GM23248 (cell line): ENCODE measurements at regions not wholly inside any gene's neighbourhood (a gene's known extent, or its start where the extent isn't known, plus 50 kb on each side); places are given as distances from the start of the nearest gene placed in this dataset.

Experiments used
- DNase-seq: peaks from one replicate; pipeline ENCODE4 v3.0.0-alpha.2; 2015
- H2AFZ ChIP-seq: fragments of 200-600 bp; sonication (generic); 2 replicates; pipeline ENCODE4 v1.6.1; 2016; ENCODE audit warnings: antibody characterized with exemption
- H3F3A ChIP-seq: fragments of 200-600 bp; sonication (generic); 2 replicates; pipeline ENCODE4 v1.6.1; 2016; ENCODE audit warnings: mild to moderate bottlenecking, antibody characterized with exemption, mixed run types; ENCODE audit not compliant: insufficient read depth
- H3K27ac ChIP-seq: fragments of 200-600 bp; sonication (generic); 2 replicates; pipeline ENCODE4 v1.5.1; 2016; ENCODE audit warnings: mild to moderate bottlenecking
- H3K27me3 ChIP-seq: fragments of 200-600 bp; sonication (generic); replicated peaks from 2 replicates; pipeline ENCODE4 v1.6.1; 2016; ENCODE audit warnings: mild to moderate bottlenecking; ENCODE audit not compliant: insufficient read depth
- H3K36me3 ChIP-seq: fragments of 200-600 bp; sonication (generic); 2 replicates; pipeline ENCODE4 v1.6.1; 2016; ENCODE audit warnings: low read depth, mild to moderate bottlenecking
- H3K4me1 ChIP-seq: fragments of 200-600 bp; sonication (generic); 2 replicates; pipeline ENCODE4 v1.6.1; 2016; ENCODE audit warnings: mild to moderate bottlenecking; ENCODE audit not compliant: insufficient read depth
- H3K4me2 ChIP-seq: fragments of 200-600 bp; sonication (generic); one replicate; pipeline ENCODE4 v1.6.1; 2016; ENCODE audit warnings: mild to moderate bottlenecking; ENCODE audit not compliant: unreplicated experiment
- H3K4me3 ChIP-seq: fragments of 200-600 bp; sonication (generic); 2 replicates; pipeline ENCODE4 v1.5.1; 2016; ENCODE audit warnings: mild to moderate bottlenecking
- H3K79me2 ChIP-seq: fragments of 200-600 bp; sonication (generic); 2 replicates; pipeline ENCODE4 v1.6.1; 2016; ENCODE audit warnings: mild to moderate bottlenecking; ENCODE audit not compliant: insufficient read depth
- H3K9ac ChIP-seq: fragments of 200-600 bp; sonication (generic); 2 replicates; pipeline ENCODE4 v1.6.1; 2016; ENCODE audit warnings: mild to moderate bottlenecking
- H3K9me2 ChIP-seq: fragments of 200-600 bp; sonication (generic); 2 replicates; pipeline ENCODE4 v1.6.1; 2016; ENCODE audit warnings: mixed run types, mild to moderate bottlenecking, moderate library complexity; ENCODE audit not compliant: insufficient read depth
- H3K9me3 ChIP-seq: fragments of 200-600 bp; sonication (generic); one replicate; pipeline ENCODE4 v1.6.1; 2017; ENCODE audit warnings: low read depth
- H4K20me1 ChIP-seq: fragments of 200-600 bp; sonication (generic); 2 replicates; pipeline ENCODE4 v1.6.0; 2016; ENCODE audit not compliant: insufficient read depth
- EZH2 ChIP-seq: fragments of 200-600 bp; sonication (generic); IDR thresholded peaks from 2 replicates; pipeline ENCODE4 v1.6.1; 2018; ENCODE audit warnings: antibody characterized with exemption, mild to moderate bottlenecking; ENCODE audit not compliant: insufficient read depth, poor library complexity, severe bottlenecking
- EZH2phosphoT487 ChIP-seq: fragments of 200-600 bp; sonication (generic); IDR thresholded peaks from 2 replicates; pipeline ENCODE4 v1.6.1; 2018; ENCODE audit warnings: antibody characterized with exemption, moderate library complexity, mild to moderate bottlenecking, low read depth; ENCODE audit not compliant: insufficient read depth
- WGBS, 2 experiments: methylation state at CpG; one replicate each; pipeline ENCODE4 v1.1.6; 2015 to 2017; ENCODE audit warnings: low lambda C conversion rate in 2 of 2, low coverage in 1 of 2; ENCODE audit errors: missing lambda C conversion rate in 2 of 2; 5-methylcytosine and 5-hydroxymethylcytosine counted together
- in situ Hi-C: fragments of 300-500 bp; cut with MboI; formaldehyde crosslinking; loops from 2 replicates; pipeline ENCODE4 v1.15.0; 2020

DNA sequence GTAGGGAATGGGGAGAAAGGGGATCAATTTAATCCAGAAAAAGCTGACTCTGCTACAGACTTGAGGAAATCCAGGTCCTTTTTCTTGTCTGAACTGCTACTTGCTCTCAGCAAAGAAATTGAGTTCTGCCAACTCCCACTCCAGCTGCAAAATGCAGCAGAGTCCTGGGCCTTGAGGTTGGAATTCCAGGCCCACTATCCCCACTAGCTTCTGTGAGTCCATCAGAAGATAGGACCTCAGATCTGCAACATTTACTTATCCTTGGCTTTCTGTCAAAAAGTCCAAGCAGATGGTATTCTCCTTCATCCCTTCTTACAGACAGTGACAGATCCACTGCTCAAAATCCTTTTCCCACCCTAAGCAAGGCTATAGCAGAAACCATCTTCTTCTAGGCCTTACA lies 219.2 kb downstream of the ARHGAP12 start:
- Histone ChIP-seq H3K79me2 (no peaks in the 10 kb centered on the region), H3K36me3 (no peaks in the 10 kb centered on the region), H3F3A (peaks cover 13% of the 10 kb centered on the region), H3K4me1 (peaks cover 21% of the 10 kb centered on the region), H4K20me1 (no peaks in the 10 kb centered on the region), H3K4me2 (no peak overlapping the region), H3K4me3 (no peak overlapping the region), H3K9ac (no peak overlapping the region), H3K27ac (no peak overlapping the region), H3K9me3 (peaks cover 7% of the 10 kb centered on the region), H3K9me2 (no peaks in the 10 kb centered on the region), H2AFZ (no peak overlapping the region), H3K27me3 (no peaks in the 10 kb centered on the region)
- TF ChIP-seq EZH2 (no peak), EZH2phosphoT487 (no peak)
- in situ Hi-C loops, result no loop called here
- DNase-seq, result no peak

DNA sequence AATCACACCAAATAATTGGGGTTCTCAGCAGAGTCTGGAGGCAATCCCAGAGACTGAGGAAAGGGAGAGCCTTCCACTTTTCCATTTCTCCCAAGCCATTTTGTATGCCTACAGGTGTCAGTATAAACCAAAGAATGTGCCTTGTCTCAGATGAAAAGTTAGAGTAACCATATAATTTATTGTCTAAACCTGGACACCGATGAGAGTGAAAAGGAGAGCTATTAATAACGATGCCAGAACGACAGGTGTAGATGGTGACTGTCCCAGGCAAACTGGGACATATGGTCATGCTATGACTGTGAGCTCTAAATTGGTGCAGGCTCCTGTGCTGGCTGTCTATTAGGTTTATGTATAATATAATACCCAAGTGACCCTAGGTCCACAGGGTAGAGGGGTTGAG lies 219.6 kb downstream of the ARHGAP12 start:
- Histone ChIP-seq H4K20me1 (no peaks in the 10 kb centered on the region), H3K36me3 (no peaks in the 10 kb centered on the region), H3K9me3 (peaks cover 7% of the 10 kb centered on the region), H3K79me2 (no peaks in the 10 kb centered on the region), H3F3A (peaks cover 13% of the 10 kb centered on the region), H3K4me3 (no peak overlapping the region), H3K9ac (no peak overlapping the region), H3K4me2 (no peak overlapping the region), H2AFZ (no peak overlapping the region), H3K9me2 (no peaks in the 10 kb centered on the region), H3K27ac (no peak overlapping the region), H3K27me3 (no peaks in the 10 kb centered on the region), H3K4me1 (peaks cover 21% of the 10 kb centered on the region)
- WGBS, 2 experiments, result 35 to 36% methylated on average over 3 of the region's 3 CpGs
- TF ChIP-seq EZH2phosphoT487 (no peak), EZH2 (no peak)
- peak; percentile 30 for DNase-seq
- in situ Hi-C loops, result no loop called here

- no peak for TF ChIP-seq EZH2phosphoT487
- TF ChIP-seq EZH2, result no peak
- WGBS, 2 experiments, result 54 to 57% methylated on average over 9 of the region's 9 CpGs
- Histone ChIP-seq H3K4me2 (no peak overlapping the region), H3K27me3 (no peaks in the 10 kb centered on the region), H3K9me3 (peaks cover 7% of the 10 kb centered on the region), H3K27ac (no peak overlapping the region), H4K20me1 (no peaks in the 10 kb centered on the region), H3F3A (peaks cover 13% of the 10 kb centered on the region), H2AFZ (peak overlapping the region; percentile 63; the same call in 1 of the 2 replicates), H3K79me2 (no peaks in the 10 kb centered on the region), H3K4me1 (peaks cover 21% of the 10 kb centered on the region), H3K36me3 (no peaks in the 10 kb centered on the region), H3K9me2 (no peaks in the 10 kb centered on the region), H3K9ac (no peak overlapping the region), H3K4me3 (no peak overlapping the region)
- DNase-seq, result peak; percentile 23
- in situ Hi-C loops, result no loop called here
Observed at GRCh38 chr10:31708474-31708873, 220.2 kb downstream of the ARHGAP12 start.

GRCh38 chr10:31708046-31708445 lies 220.6 kb downstream of the ARHGAP12 start:
- Histone ChIP-seq H3K36me3 (no peaks in the 10 kb centered on the region), H3K27me3 (no peaks in the 10 kb centered on the region), H3K79me2 (no peaks in the 10 kb centered on the region), H3K27ac (peak overlapping the region; percentile 80), H3K4me2 (peak overlapping the region; percentile 69), H3F3A (peaks cover 13% of the 10 kb centered on the region), H3K4me1 (peaks cover 21% of the 10 kb centered on the region), H4K20me1 (no peaks in the 10 kb centered on the region), H3K9me3 (peaks cover 7% of the 10 kb centered on the region), H3K9ac (peak overlapping the region; percentile 47), H3K4me3 (peak overlapping the region; percentile 43), H3K9me2 (no peaks in the 10 kb centered on the region), H2AFZ (peak overlapping the region; percentile 63)
- 4 to 5% methylated on average over 3 of the region's 3 CpGs for WGBS, 2 experiments
- peak; percentile 25 for DNase-seq
- in situ Hi-C loops, result no loop called here
- TF ChIP-seq EZH2phosphoT487, result no peak
- no peak for TF ChIP-seq EZH2
